ENCODE measurements at regions not wholly inside any gene's neighbourhood (a gene's known extent, or its start where the extent isn't known, plus 50 kb on each side); places are given as distances from the start of the nearest gene placed in this dataset.

- TF ChIP-seq, protein P1, sequence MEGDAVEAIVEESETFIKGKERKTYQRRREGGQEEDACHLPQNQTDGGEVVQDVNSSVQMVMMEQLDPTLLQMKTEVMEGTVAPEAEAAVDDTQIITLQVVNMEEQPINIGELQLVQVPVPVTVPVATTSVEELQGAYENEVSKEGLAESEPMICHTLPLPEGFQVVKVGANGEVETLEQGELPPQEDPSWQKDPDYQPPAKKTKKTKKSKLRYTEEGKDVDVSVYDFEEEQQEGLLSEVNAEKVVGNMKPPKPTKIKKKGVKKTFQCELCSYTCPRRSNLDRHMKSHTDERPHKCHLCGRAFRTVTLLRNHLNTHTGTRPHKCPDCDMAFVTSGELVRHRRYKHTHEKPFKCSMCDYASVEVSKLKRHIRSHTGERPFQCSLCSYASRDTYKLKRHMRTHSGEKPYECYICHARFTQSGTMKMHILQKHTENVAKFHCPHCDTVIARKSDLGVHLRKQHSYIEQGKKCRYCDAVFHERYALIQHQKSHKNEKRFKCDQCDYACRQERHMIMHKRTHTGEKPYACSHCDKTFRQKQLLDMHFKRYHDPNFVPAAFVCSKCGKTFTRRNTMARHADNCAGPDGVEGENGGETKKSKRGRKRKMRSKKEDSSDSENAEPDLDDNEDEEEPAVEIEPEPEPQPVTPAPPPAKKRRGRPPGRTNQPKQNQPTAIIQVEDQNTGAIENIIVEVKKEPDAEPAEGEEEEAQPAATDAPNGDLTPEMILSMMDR (IDR thresholded peaks at IDR 0.05), result no peak
- TF ChIP-seq EZH2 (IDR thresholded peaks at IDR 0.05; ENCODE audit: borderline replicate concordance, insufficient read depth, low read depth, low read length, poor library complexity, severe bottlenecking), result no peak
Measured at GRCh38 chr5:87581661-87582060, 168.9 kb upstream of the CCNH start.

All from B cell (primary cell).